Activated CD4-positive, alpha-beta T cell treated with anti-CD3 and anti-CD28 coated beads, Interleukin-10, Interleukin-2, amounts not matched to agents 100 ng/mL and 50 ng/mL, durations not matched to agents 16 hours and 8 hours (primary cell): ENCODE measurements at regions not wholly inside any gene's neighbourhood (a gene's known extent, or its start where the extent isn't known, plus 50 kb on each side); places are given as distances from the start of the nearest gene placed in this dataset.

ENCODE experiments used
- DNase-seq: peaks from one replicate; pipeline ENCODE4 v3.0.0-alpha.2; 2020

- DNase-seq = no peak
Measured at GRCh38 chr11:109865548-109866186, 227.5 kb upstream of the ZC3H12C start.

- no peak for DNase-seq
Measured at GRCh38 chr11:109867784-109868183, 225.4 kb upstream of the ZC3H12C start.

GRCh38 chr11:109869536-109869935 is 223.7 kb upstream of the ZC3H12C start:
- DNase-seq = no peak

GRCh38 chr11:109870297-109870696 is 222.9 kb upstream of the ZC3H12C start:
- DNase-seq = no peak

GRCh38 chr11:109877043-109877442 is 216.1 kb upstream of the ZC3H12C start:
- no peak for DNase-seq

- DNase-seq = no peak
Measured at GRCh38 chr11:109884501-109884900, 208.7 kb upstream of the ZC3H12C start.

- DNase-seq = no peak
Measured at GRCh38 chr11:109885006-109885405, 208.2 kb upstream of the ZC3H12C start.

GRCh38 chr11:109892321-109892794 is 200.8 kb upstream of the ZC3H12C start:
- DNase-seq = no peak

- no peak for DNase-seq
Measured at GRCh38 chr11:109894242-109894641, 198.9 kb upstream of the ZC3H12C start.

- DNase-seq = no peak
Measured at GRCh38 chr11:109898592-109898991, 194.6 kb upstream of the ZC3H12C start.

- DNase-seq = no peak
Measured at GRCh38 chr11:109902764-109903433, 190.3 kb upstream of the ZC3H12C start.

- DNase-seq = no peak
Measured at GRCh38 chr11:109911488-109911887, 181.7 kb upstream of the ZC3H12C start.

- no peak for DNase-seq
Measured at GRCh38 chr11:109914038-109914437, 179.2 kb upstream of the ZC3H12C start.

GRCh38 chr11:109914809-109915653 is 178.2 kb upstream of the ZC3H12C start:
- no peak for DNase-seq

- DNase-seq = no peak
Measured at GRCh38 chr11:109926941-109927340, 166.3 kb upstream of the ZC3H12C start.

- DNase-seq = no peak
Measured at GRCh38 chr11:109929308-109929707, 163.9 kb upstream of the ZC3H12C start.

GRCh38 chr11:109933126-109933525 is 160.1 kb upstream of the ZC3H12C start:
- no peak for DNase-seq

GRCh38 chr11:109934151-109934550 is 159.0 kb upstream of the ZC3H12C start:
- DNase-seq = no peak

GRCh38 chr11:109936661-109937180 is 156.5 kb upstream of the ZC3H12C start:
- no peak for DNase-seq

GRCh38 chr11:109937968-109938367 is 155.2 kb upstream of the ZC3H12C start:
- DNase-seq = no peak

GRCh38 chr11:109939166-109939810 is 153.9 kb upstream of the ZC3H12C start:
- peak; percentile 9 for DNase-seq

GRCh38 chr11:109940816-109941215 is 152.4 kb upstream of the ZC3H12C start:
- DNase-seq = peak; percentile 12
